ENCODE measurements at regions not wholly inside any gene's neighbourhood (a gene's known extent, or its start where the extent isn't known, plus 50 kb on each side); places are given as distances from the start of the nearest gene placed in this dataset.

- H3K4me2 ChIP-seq, result no peak overlapping the region
- no peaks in the 10 kb centered on the region for H3K4me1 ChIP-seq
- DNase-seq (ENCODE audit: low read depth in 1 of 2, low spot score in 1 of 2), result no peak
- no peak for FAIRE-seq
- TF ChIP-seq HDAC2 (IDR thresholded peaks at IDR 0.05) (no peak), KDM5A (IDR thresholded peaks at IDR 0.05) (no peak), EHF (CRISPR knock-in tag; IDR thresholded peaks at IDR 0.05) (no peak), NPAS2 (CRISPR knock-in tag; IDR thresholded peaks at IDR 0.05; ENCODE audit: borderline replicate concordance) (no peak), NFE2L2 (conservative IDR thresholded peaks at IDR 0.05; ENCODE audit: low read length) (no peak)
- no peaks in the 10 kb centered on the region for H3K9me3 ChIP-seq
- 46% methylated on average over 8 of the region's 8 CpGs for WGBS (ENCODE audit: missing lambda C conversion rate)
- H3K27ac ChIP-seq, result no peak overlapping the region
- ChIA-PET CTCF (interaction anchor here (1.9 kb wide), 1 partner anchor 14 kb away, joined by 5 read pairs; no protein-coding TSS in a partner anchor), POLR2A (no interaction called here)
- ATAC-seq, result no peak
- no peak overlapping the region for H3K4me3 ChIP-seq
Measured at GRCh38 chr3:5480190-5480589, 292.7 kb downstream of the EDEM1 start.

DNA sequence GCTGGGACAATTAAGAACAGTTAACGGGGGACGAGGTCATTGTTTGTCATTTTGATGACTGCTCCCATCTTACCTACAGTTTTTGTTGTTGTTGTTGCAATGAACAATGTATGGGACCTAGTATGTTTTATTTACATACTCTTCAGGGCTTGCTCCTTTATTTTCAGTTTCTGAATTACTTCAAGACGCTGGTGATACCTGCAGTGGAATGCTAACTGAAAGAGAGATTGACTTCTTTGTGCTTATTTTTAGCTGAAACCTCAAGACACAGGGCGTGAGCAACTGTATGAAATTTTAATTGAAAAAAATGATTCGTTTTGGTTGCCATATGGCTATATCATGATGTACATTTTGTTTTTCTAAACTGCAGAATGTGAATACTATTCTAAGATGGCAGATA lies 297.9 kb downstream of the EDEM1 start:
- Histone ChIP-seq H3K27ac (no peak overlapping the region), H3K4me2 (no peak overlapping the region), H3K4me1 (no peaks in the 10 kb centered on the region), H3K9me3 (no peaks in the 10 kb centered on the region), H3K4me3 (no peak overlapping the region)
- ATAC-seq, result no peak
- CTCF ChIA-PET, result no interaction called here
- TF ChIP-seq EP300 (IDR thresholded peaks at IDR 0.05) (no peak), CHD4 (IDR thresholded peaks at IDR 0.05; ENCODE audit: borderline replicate concordance) (no peak), ZC3H11A (IDR thresholded peaks at IDR 0.05) (no peak)
- POLR2A ChIA-PET, result no interaction called here
- no peak for FAIRE-seq
- WGBS (ENCODE audit: missing lambda C conversion rate), result 6% methylated on average over 5 of the region's 5 CpGs
- DNase-seq (ENCODE audit: low read depth in 1 of 2, low spot score in 1 of 2), result no peak

DNA sequence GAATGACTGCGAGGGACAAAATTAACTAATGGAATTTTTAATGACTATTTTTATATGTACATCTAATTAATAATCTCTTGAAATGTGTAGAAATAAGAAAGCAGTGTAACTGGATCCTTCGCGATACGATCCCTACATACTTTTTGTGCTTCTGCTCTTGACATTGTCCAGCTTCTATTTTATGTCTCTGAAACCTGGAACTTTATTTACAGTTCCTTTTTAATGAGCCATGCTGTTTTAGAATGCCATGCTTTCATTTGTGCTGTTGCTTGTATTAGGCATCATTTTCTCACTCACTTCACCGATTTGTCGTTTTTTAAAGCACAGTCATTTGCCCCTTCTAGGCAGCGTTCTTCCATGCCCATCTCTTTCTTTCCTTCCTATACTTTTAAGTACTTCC lies 301.3 kb downstream of the EDEM1 start:
- Histone ChIP-seq H3K4me3 (no peak overlapping the region), H3K4me1 (no peaks in the 10 kb centered on the region), H3K9me3 (no peaks in the 10 kb centered on the region), H3K27ac (no peak overlapping the region), H3K4me2 (no peak overlapping the region)
- 46% methylated on average over 7 of the region's 7 CpGs for WGBS (ENCODE audit: missing lambda C conversion rate)
- DNase-seq (ENCODE audit: low read depth in 1 of 2, low spot score in 1 of 2) (no peak), ATAC-seq (no peak), FAIRE-seq (no peak)
- POLR2A ChIA-PET, result no interaction called here
- CTCF ChIA-PET, result no interaction called here
- TF ChIP-seq HMGXB4 (CRISPR knock-in tag; IDR thresholded peaks at IDR 0.05; ENCODE audit: borderline replicate concordance), result no peak
- no peak for TF ChIP-seq CHD2 (IDR thresholded peaks at IDR 0.05; ENCODE audit: low read length, partially characterized antibody)
- no peak for TF ChIP-seq TFCP2L1 (CRISPR knock-in tag; IDR thresholded peaks at IDR 0.05)
- no peak for TF ChIP-seq CBX8 (IDR thresholded peaks at IDR 0.05)
- no peak for TF ChIP-seq RFX5 (IDR thresholded peaks at IDR 0.05)
- TF ChIP-seq POLR2AphosphoS2 (conservative IDR thresholded peaks at IDR 0.05; ENCODE audit: low read length), result no peak
- TF ChIP-seq, protein P1, sequence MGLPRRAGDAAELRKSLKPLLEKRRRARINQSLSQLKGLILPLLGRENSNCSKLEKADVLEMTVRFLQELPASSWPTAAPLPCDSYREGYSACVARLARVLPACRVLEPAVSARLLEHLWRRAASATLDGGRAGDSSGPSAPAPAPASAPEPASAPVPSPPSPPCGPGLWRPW (IDR thresholded peaks at IDR 0.05), result no peak
- TF ChIP-seq EHMT2 (IDR thresholded peaks at IDR 0.05; ENCODE audit: low read depth), result no peak
- no peak for TF ChIP-seq ELK1 (IDR thresholded peaks at IDR 0.05; ENCODE audit: low read depth, low read length)
- no peak for TF ChIP-seq ESRRA (IDR thresholded peaks at IDR 0.05; ENCODE audit: borderline replicate concordance, low read length)

- ATAC-seq, result no peak
- DNase-seq (ENCODE audit: low read depth in 1 of 2, low spot score in 1 of 2), result no peak
- CTCF ChIA-PET, result no interaction called here
- Histone ChIP-seq H3K4me1 (no peaks in the 10 kb centered on the region), H3K4me2 (no peak overlapping the region), H3K4me3 (no peak overlapping the region), H3K27ac (no peak overlapping the region), H3K9me3 (no peaks in the 10 kb centered on the region)
- WGBS (ENCODE audit: missing lambda C conversion rate), result 10% methylated on average over 3 of the region's 3 CpGs
- no peak for FAIRE-seq
- POLR2A ChIA-PET, result no interaction called here
- no peak for TF ChIP-seq HOXB13 (CRISPR knock-in tag; IDR thresholded peaks at IDR 0.05; ENCODE audit: low read depth)
- no peak for TF ChIP-seq FOSL2 (IDR thresholded peaks at IDR 0.05)
- no peak for TF ChIP-seq FOSL2 (CRISPR knock-in tag; IDR thresholded peaks at IDR 0.05)
- no peak for TF ChIP-seq POLR2AphosphoS2 (conservative IDR thresholded peaks at IDR 0.05; ENCODE audit: low read length)
- no peak for TF ChIP-seq RCOR1 (IDR thresholded peaks at IDR 0.05; ENCODE audit: low read depth, low read length)
- no peak for TF ChIP-seq NPAS2 (CRISPR knock-in tag; IDR thresholded peaks at IDR 0.05; ENCODE audit: borderline replicate concordance)
- TF ChIP-seq EHMT2 (IDR thresholded peaks at IDR 0.05; ENCODE audit: low read depth), result no peak
- no peak for TF ChIP-seq KDM5A (IDR thresholded peaks at IDR 0.05)
- TF ChIP-seq HOXB5 (CRISPR knock-in tag; IDR thresholded peaks at IDR 0.05), result no peak
- no peak for TF ChIP-seq ZNF302 (CRISPR knock-in tag; IDR thresholded peaks at IDR 0.05)
- TF ChIP-seq FOSB (CRISPR knock-in tag; IDR thresholded peaks at IDR 0.05), result no peak
- TF ChIP-seq, protein P2, sequence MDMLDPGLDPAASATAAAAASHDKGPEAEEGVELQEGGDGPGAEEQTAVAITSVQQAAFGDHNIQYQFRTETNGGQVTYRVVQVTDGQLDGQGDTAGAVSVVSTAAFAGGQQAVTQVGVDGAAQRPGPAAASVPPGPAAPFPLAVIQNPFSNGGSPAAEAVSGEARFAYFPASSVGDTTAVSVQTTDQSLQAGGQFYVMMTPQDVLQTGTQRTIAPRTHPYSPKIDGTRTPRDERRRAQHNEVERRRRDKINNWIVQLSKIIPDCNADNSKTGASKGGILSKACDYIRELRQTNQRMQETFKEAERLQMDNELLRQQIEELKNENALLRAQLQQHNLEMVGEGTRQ (IDR thresholded peaks at IDR 0.05), result no peak
- TF ChIP-seq SMC3 (IDR thresholded peaks at IDR 0.05), result no peak
- no peak for TF ChIP-seq BHLHE40 (IDR thresholded peaks at IDR 0.05; ENCODE audit: low read depth, low read length)
Measured at GRCh38 chr3:5489536-5489935, 302.0 kb downstream of the EDEM1 start.

Data from A549 (cell line).